Activated naive CD8-positive, alpha-beta T cell treated with anti-CD3 and anti-CD28 coated beads, Interleukin-2, amount 50 U/mL, for 16 hours (primary cell): ENCODE measurements at regions not wholly inside any gene's neighbourhood (a gene's known extent, or its start where the extent isn't known, plus 50 kb on each side); places are given as distances from the start of the nearest gene placed in this dataset.

Experiments
- DNase-seq: peaks from one replicate; pipeline ENCODE4 v3.0.0-alpha.2; 2020; ENCODE audit warnings: low read depth, low spot score

- no peak for DNase-seq
Measured at GRCh38 chr15:93438310-93438709, 349.3 kb upstream of the RGMA start.

- no peak for DNase-seq
Measured at GRCh38 chr15:93432474-93432873, 343.5 kb upstream of the RGMA start.

DNA sequence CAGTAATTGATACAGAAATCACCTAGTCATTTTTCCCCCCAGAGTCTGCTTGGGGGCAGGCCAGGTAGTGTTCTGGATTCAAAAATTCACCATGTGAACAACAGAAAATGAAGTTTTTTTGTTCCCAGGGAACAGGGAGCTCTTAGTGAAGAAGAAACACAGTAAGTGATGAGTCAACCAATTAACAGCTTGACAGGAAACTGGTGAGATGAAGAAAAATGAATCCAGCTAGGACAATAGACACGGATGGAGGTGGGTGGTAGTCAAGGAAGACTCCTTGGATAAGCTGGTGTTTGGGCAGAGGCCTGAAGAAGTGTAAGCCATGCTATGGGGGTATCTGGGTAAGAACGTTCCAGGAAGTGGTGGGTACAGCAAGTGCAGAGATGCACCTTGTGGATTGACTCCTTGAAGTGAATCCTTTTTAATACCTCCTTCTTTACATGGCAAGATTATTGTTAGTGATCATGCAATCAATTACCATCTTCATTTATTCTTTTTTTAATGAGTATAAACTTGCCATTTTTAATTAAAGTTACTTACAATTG is 339.9 kb upstream of the RGMA start:
- no peak for DNase-seq

- DNase-seq, result no peak
Measured at GRCh38 chr15:93428150-93428549, 339.1 kb upstream of the RGMA start.

DNA sequence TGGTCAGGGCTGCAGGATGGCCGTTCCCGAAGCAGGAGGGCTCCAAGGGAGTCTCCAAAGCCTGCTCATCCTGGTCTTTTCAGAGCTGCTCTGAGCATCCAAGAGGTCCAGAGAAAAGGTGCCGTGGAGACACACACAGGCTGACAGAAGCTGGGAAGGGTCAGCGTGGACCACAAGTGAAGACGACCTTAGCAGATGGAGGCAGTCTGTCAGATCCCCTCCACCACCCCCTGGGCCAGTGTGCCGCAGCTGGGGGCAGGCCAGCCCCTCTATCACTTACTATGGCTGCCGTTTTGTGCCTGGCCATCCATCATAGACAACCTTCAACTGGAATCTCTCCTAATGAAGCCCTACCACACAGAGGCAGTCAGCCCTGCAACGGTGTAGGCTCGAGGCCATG is 335.1 kb upstream of the RGMA start:
- no peak for DNase-seq

- DNase-seq, result no peak
Measured at GRCh38 chr15:93422476-93422875, 333.5 kb upstream of the RGMA start.

DNA sequence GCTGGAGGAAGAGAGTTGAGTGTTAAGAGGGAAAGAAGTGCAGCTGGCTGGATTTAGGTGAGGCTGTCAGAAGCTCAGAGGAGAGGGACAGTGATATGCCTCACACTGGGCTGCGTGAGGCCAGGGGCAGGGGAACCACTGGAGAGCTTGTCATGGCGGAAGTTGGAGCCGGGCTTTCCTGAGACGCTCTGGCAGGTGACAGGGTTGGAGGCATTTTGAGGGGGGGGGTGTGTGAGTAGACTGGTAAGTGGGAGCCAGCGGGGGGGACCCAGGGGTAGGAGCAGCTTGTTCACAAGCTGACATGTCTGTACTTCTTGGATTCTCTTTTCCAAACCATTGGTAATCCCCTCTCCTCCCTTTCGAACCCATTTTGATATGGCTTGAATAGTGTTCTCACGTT is 331.5 kb upstream of the RGMA start:
- no peak for DNase-seq

- DNase-seq, result no peak
Measured at GRCh38 chr15:93420050-93420452, 331.0 kb upstream of the RGMA start.

- DNase-seq, result no peak
Measured at GRCh38 chr15:93418566-93418965, 329.6 kb upstream of the RGMA start.

DNA sequence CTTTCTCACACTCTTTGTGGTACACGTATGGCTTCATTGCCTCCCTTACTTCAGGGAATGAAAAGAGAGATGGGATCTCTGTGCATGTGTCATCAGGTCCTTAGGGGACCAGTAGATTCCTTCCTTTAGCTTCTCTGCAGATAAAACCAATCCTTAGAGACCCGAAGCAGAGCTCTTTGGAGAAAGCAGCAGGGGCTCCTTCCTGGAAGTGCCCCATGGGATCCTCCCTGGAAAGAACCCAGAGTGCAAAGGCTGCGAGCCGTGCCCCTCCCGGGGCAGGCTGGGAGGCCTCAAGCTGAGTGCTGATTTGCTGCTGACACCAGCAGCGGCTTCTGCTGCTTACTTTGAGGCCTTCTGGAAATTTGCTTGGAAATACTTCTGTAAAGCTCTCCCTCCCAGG is 328.6 kb upstream of the RGMA start:
- no peak for DNase-seq

DNA sequence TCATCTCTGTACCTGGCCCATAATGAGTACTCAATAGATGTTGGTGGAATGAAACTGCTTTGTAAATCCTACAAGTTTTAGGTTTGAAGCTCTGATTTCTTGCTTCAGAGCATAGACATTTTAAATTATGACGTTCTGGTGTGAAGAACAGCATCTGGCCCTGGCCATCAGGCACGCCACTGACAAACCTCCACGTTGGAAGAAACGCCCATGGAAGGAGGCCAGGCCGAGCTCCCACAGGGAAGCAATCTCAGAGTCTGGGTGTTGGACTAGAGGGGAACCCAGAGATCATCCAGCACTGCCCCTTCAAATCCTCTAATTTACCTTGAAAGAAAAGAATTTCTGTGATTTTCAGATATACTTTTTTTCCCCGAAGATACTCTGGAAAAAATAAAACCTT is 328.1 kb upstream of the RGMA start:
- DNase-seq, result no peak

DNA sequence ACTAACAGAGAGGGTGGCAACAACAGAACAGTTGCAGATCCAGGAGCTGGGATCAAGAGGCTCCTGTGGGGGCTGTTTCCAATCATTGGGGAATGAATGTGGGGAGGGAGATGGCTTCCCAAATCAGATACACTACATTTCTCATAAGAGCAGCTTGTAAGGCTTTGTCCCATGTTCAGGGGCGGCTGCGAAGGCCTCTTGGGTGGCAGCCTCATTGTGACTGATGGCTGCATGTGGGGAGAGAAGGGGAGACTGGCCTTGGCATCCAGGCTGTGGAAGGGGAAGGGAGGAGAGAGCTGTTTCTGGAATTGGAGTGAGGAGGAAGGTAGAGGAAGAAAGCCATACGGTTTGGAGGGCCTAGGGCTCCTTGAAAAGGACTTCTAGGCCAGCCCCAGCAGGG is 326.6 kb upstream of the RGMA start:
- no peak for DNase-seq

GRCh38 chr15:93414576-93415231 is 325.7 kb upstream of the RGMA start:
- no peak for DNase-seq

GRCh38 chr15:93413745-93414144 is 324.7 kb upstream of the RGMA start:
- no peak for DNase-seq

DNA sequence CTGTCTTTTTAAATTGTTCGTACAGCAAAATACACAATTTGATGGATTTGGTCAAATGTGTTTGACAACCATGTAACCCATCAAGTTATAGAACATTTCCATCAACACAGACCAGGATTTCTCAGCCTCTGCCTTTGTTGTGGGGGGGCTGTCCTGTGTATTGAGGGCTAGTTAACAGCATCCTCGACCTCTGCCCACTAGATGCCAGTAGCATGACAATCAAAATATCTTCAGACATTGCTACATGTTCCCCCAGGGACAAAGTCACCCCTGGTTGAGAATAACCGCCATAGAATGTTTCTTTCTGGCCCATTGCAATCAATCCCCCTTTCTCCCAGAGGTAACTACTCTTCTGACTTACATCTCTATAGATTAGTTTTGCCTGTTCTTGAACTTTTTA is 310.1 kb upstream of the RGMA start:
- no peak for DNase-seq

- DNase-seq, result no peak
Measured at GRCh38 chr15:93389211-93389610, 300.2 kb upstream of the RGMA start.

DNA sequence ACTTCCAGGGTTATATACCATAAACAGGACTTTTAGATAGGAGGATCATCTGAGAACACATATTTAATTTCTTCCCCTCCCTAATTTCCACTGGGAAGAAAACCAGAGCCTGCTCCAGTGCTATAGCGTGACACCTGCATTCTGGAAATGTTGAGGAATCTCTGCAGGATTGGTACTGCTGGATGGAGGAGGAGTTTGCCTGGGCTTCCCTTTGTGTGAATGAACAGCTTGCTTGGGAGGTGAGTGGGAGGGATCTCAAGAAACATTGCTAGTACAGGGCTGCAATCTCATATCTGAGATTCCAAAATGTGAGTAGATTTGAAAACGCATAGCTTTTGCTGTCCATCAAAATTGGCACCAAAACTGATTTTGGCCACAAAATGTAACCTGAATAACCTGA is 295.9 kb upstream of the RGMA start:
- DNase-seq, result no peak

DNA sequence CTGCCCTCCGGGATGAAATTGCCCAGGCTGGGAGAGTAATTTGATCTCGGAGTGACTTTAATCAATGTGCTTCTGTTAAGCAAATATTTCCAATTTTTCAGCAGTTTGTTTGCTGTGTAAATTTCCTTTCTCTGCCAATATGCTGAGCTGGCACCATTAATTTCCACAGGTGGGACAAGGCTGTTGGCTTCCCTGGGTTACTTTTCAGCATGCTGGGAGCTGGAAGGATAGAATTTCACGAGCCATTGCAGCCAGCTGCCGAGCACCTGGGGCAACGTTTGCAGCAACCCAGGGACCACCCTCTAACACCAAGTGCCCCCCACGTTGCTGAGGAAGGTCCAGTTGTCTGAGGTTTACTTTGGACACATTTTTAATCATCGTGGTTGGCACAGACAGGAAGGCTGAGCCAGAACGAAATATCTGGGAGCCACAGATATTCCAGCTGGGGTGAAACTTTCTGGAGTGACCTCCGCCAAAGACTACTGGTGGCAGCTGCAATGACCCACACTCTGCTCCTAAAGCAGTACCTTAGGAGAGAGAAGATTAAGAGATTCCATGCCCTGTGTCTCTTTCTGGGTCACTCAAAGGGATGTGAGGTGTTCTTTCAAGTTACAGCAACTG is 293.3 kb upstream of the RGMA start:
- no peak for DNase-seq

GRCh38 chr15:93378558-93378957 is 289.5 kb upstream of the RGMA start:
- no peak for DNase-seq

DNA sequence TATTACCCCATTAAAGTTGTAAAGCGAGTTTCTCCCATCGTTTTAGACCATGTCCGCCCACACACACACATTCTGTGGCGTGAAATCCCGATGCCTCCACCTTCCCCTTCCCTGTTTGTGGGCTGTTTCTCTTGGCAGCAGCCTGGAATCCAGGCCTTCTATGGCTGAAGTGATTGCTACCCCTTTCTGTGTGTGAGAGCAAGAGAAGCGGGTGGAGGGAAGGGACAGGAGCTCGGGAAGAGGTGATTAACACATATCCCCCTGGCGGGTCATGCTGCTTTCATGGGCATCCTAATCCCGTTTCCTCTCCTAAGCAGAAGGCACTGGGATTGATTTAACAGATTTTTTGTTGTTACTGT is 283.8 kb upstream of the RGMA start:
- no peak for DNase-seq

DNA sequence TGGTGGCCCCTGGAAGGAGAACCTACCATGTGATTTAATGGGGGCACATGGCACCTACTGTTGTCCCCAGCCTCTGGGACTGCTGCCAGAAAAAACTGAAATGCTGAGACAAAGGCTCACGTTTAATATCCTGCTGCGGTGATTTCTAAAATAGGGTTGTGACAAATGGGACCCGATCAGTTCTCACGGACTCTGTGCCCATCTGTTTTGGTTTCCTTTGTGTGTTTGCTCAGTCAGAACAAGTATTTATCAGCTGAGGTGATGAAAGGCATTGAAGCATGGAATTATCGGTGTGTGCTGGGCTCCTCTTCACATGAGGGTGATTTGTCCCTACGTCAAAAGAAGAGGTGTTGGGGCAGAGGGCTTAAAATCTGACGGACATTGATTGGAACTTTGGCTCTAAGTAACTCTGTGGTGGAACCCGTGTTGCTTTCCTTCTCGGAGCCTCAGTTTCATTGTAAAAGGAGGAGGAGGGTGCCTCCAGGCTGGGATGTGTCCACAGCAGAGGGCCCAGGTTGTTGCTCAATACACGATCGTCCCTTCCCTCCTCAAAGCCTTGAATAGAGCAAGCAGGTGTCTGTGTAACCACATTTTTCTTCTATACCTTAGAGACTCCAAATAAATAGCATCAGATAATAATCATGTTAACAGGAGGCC is 283.3 kb upstream of the RGMA start:
- no peak for DNase-seq

GRCh38 chr15:93366387-93367100 is 277.5 kb upstream of the RGMA start:
- no peak for DNase-seq
